Type B pancreatic cell (in vitro differentiated cells): ENCODE measurements at regions not wholly inside any gene's neighbourhood (a gene's known extent, or its start where the extent isn't known, plus 50 kb on each side); places are given as distances from the start of the nearest gene placed in this dataset.

Source experiments
- DNase-seq: peaks from one replicate; pipeline ENCODE4 v3.0.0; 2021; ENCODE audit warnings: mixed read lengths; ENCODE audit not compliant: unreplicated experiment; ENCODE audit errors: extremely low spot score
- H3K27ac Mint-ChIP-seq: 2 replicates; pipeline ENCODE4 v1.8.0; 2021; ENCODE audit warnings: mild to moderate bottlenecking, mixed read lengths
- H3K27me3 Mint-ChIP-seq: 2 replicates; pipeline ENCODE4 v1.8.0; 2021; ENCODE audit warnings: mixed read lengths
- H3K36me3 Mint-ChIP-seq: 2 replicates; pipeline ENCODE4 v1.8.0; 2021; ENCODE audit warnings: mixed read lengths
- H3K4me1 Mint-ChIP-seq: one replicate; pipeline ENCODE4 v1.8.0; 2021; ENCODE audit warnings: mixed read lengths; ENCODE audit not compliant: unreplicated experiment
- H3K4me3 Mint-ChIP-seq: 2 replicates; pipeline ENCODE4 v1.8.0; 2021; ENCODE audit warnings: mild to moderate bottlenecking, mixed read lengths
- H3K9me3 Mint-ChIP-seq: 2 replicates; pipeline ENCODE4 v1.8.0; 2021; ENCODE audit warnings: mixed read lengths
- TF ChIP-seq, protein P1 (sequence below): fragments of 200-600 bp; sonication (generic); conservative IDR thresholded peaks from 2 replicates; pipeline ENCODE4 v1.5.0; 2021; ENCODE audit warnings: antibody characterized with exemption, mild to moderate bottlenecking

- TF ChIP-seq, protein P1, sequence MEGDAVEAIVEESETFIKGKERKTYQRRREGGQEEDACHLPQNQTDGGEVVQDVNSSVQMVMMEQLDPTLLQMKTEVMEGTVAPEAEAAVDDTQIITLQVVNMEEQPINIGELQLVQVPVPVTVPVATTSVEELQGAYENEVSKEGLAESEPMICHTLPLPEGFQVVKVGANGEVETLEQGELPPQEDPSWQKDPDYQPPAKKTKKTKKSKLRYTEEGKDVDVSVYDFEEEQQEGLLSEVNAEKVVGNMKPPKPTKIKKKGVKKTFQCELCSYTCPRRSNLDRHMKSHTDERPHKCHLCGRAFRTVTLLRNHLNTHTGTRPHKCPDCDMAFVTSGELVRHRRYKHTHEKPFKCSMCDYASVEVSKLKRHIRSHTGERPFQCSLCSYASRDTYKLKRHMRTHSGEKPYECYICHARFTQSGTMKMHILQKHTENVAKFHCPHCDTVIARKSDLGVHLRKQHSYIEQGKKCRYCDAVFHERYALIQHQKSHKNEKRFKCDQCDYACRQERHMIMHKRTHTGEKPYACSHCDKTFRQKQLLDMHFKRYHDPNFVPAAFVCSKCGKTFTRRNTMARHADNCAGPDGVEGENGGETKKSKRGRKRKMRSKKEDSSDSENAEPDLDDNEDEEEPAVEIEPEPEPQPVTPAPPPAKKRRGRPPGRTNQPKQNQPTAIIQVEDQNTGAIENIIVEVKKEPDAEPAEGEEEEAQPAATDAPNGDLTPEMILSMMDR = no peak
- no peak overlapping the region for H3K27ac Mint-ChIP-seq
- no peaks in the 10 kb centered on the region for H3K27me3 Mint-ChIP-seq
- H3K4me3 Mint-ChIP-seq = no peak overlapping the region
- H3K36me3 Mint-ChIP-seq = no peaks in the 10 kb centered on the region
- H3K9me3 Mint-ChIP-seq = peaks cover 17% of the 10 kb centered on the region
- DNase-seq = no peak
- H3K4me1 Mint-ChIP-seq = no peaks in the 10 kb centered on the region
Measured at GRCh38 chr6:105774247-105774646, 311.9 kb upstream of the PRDM1 start.

DNA sequence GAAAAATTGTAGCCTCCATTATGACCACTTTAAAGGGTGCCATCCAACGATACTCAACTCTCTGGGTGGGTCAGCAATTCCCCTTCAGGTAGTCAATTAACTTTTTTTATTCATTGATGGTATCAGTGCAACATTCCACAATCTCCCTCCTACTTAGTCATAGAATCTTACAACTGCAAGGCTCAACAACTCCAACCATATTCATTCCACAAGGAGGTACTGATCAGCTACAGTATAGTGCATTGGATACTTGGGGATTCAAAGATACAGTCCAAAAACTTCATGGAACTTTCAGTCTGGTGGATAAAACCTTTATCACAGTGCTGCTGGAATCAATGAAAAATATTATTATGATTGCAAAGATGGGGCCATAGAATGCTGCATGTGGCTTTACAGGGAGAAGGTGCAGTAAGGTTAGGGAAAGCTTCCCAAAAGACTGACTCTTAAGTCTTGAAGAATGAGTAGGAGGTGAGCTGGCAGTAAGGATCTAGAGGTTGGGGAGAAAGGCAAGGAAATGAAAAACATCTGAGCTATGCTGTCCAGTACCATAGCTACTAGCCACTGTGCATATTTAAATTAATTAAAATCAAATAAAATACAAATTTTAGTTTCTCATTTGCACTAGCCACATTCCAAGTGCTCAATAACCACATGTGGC is 314.7 kb upstream of the PRDM1 start:
- Mint-ChIP-seq H3K4me3 (no peak overlapping the region), H3K9me3 (peaks cover 10% of the 10 kb centered on the region), H3K27me3 (no peaks in the 10 kb centered on the region), H3K27ac (no peak overlapping the region), H3K4me1 (no peaks in the 10 kb centered on the region), H3K36me3 (no peaks in the 10 kb centered on the region)
- TF ChIP-seq, protein P1 = no peak
- no peak for DNase-seq

- Mint-ChIP-seq H3K27ac (no peak overlapping the region), H3K4me1 (no peaks in the 10 kb centered on the region), H3K27me3 (peaks cover 3% of the 10 kb centered on the region), H3K9me3 (peaks cover 7% of the 10 kb centered on the region), H3K36me3 (no peaks in the 10 kb centered on the region), H3K4me3 (no peak overlapping the region)
- DNase-seq = no peak
- TF ChIP-seq, protein P1 = no peak
Measured at GRCh38 chr6:105769987-105770386, 316.1 kb upstream of the PRDM1 start.

DNA sequence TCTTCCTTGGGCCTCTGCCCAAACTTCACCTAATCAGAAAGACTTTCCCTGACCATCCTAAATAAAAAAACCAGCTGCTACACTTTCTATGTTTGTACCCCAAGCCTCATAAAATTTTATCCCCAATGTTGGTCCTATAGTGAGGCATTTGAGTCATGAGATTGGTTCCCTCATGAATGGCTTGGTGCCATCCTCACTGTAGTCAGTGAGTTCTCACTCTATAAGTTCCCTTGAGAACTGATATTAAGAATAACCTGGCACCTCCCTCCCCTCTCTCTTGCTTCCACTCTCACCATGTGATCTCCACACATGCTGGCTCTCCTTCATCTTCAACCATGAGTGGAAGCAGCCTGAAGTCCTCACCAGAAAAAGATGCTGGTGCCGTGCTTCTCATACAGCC is 316.9 kb upstream of the PRDM1 start:
- H3K9me3 Mint-ChIP-seq = peaks cover 6% of the 10 kb centered on the region
- no peak for DNase-seq
- H3K27ac Mint-ChIP-seq = no peak overlapping the region
- H3K27me3 Mint-ChIP-seq = peaks cover 3% of the 10 kb centered on the region
- no peak overlapping the region for H3K4me3 Mint-ChIP-seq
- H3K36me3 Mint-ChIP-seq = no peaks in the 10 kb centered on the region
- TF ChIP-seq, protein P1 = no peak
- H3K4me1 Mint-ChIP-seq = no peaks in the 10 kb centered on the region

DNA sequence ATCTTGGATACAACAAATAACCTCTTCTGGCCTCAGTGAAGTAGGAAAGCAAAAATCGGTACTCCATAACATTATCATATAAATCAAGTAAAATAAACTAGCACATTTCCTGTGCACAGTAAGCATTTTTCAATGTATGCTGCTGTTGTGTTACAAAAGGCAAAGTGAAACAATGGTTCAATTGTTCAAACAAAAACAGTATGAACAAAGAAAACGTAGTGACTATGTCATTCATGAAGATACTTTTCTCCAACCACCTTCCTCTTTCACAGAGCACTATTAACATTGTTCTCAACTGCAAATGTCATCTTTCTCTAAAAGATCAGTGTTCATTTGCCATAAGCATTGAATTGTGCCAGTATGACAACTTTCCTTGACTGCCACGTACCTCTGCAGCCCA is 318.6 kb upstream of the PRDM1 start:
- no peaks in the 10 kb centered on the region for H3K36me3 Mint-ChIP-seq
- no peak for DNase-seq
- no peak overlapping the region for H3K27ac Mint-ChIP-seq
- no peak overlapping the region for H3K4me3 Mint-ChIP-seq
- H3K4me1 Mint-ChIP-seq = no peaks in the 10 kb centered on the region
- TF ChIP-seq, protein P1 = no peak
- H3K9me3 Mint-ChIP-seq = peaks cover 6% of the 10 kb centered on the region
- peaks cover 3% of the 10 kb centered on the region for H3K27me3 Mint-ChIP-seq

GRCh38 chr6:105765239-105765638 is 320.9 kb upstream of the PRDM1 start:
- no peaks in the 10 kb centered on the region for H3K36me3 Mint-ChIP-seq
- H3K4me3 Mint-ChIP-seq = no peak overlapping the region
- DNase-seq = no peak
- H3K9me3 Mint-ChIP-seq = peaks cover 3% of the 10 kb centered on the region
- H3K27ac Mint-ChIP-seq = no peak overlapping the region
- H3K27me3 Mint-ChIP-seq = peaks cover 3% of the 10 kb centered on the region
- TF ChIP-seq, protein P1 = no peak
- H3K4me1 Mint-ChIP-seq = peaks cover 2% of the 10 kb centered on the region
